Muscle of leg (tissue), 3 donors: ENCODE measurements at regions not wholly inside any gene's neighbourhood (a gene's known extent, or its start where the extent isn't known, plus 50 kb on each side); places are given as distances from the start of the nearest gene placed in this dataset.

ENCODE experiments used
- DNase-seq: peaks from one replicate; pipeline ENCODE4 v3.0.0; 2013
- H3K27ac ChIP-seq: one replicate; pipeline ENCODE4 v1.5.1; 2013; ENCODE audit warnings: mild to moderate bottlenecking, low read length, control low read depth
- H3K27me3 ChIP-seq: one replicate; pipeline ENCODE4 v1.6.1; 2013; ENCODE audit warnings: low read length; ENCODE audit not compliant: control insufficient read depth, insufficient read depth
- H3K36me3 ChIP-seq: one replicate; pipeline ENCODE4 v1.6.1; 2013; ENCODE audit warnings: low read length; ENCODE audit not compliant: control insufficient read depth, insufficient read depth
- H3K4me1 ChIP-seq: one replicate; pipeline ENCODE4 v1.6.1; 2013; ENCODE audit warnings: low read length; ENCODE audit not compliant: control insufficient read depth, insufficient read depth
- H3K4me3 ChIP-seq: one replicate; pipeline ENCODE4 v1.5.1; 2013; ENCODE audit warnings: low read length, control low read depth
- H3K9me3 ChIP-seq: replicated peaks from 2 replicates; pipeline ENCODE4 v1.6.1; 2013; ENCODE audit warnings: low read depth, low read length; ENCODE audit not compliant: control insufficient read depth
- WGBS: methylation state at CpG from one replicate; pipeline ENCODE4 v1.1.5; 2013; ENCODE audit warnings: missing lambda C conversion rate; ENCODE audit not compliant: insufficient coverage; 5-methylcytosine and 5-hydroxymethylcytosine counted together

GRCh38 chr3:161573136-161573535 lies 76.5 kb downstream of the OTOL1 start:
- H3K9me3 ChIP-seq = no peaks in the 10 kb centered on the region
- no peaks in the 10 kb centered on the region for H3K27me3 ChIP-seq
- WGBS = no CpG with 5 or more reads among the region's 1 CpG
- peak overlapping the region; percentile 13 for H3K27ac ChIP-seq
- no peak overlapping the region for H3K4me3 ChIP-seq
- peak; percentile 79 for DNase-seq
- peaks cover 2% of the 10 kb centered on the region for H3K4me1 ChIP-seq
- H3K36me3 ChIP-seq = no peaks in the 10 kb centered on the region

DNA sequence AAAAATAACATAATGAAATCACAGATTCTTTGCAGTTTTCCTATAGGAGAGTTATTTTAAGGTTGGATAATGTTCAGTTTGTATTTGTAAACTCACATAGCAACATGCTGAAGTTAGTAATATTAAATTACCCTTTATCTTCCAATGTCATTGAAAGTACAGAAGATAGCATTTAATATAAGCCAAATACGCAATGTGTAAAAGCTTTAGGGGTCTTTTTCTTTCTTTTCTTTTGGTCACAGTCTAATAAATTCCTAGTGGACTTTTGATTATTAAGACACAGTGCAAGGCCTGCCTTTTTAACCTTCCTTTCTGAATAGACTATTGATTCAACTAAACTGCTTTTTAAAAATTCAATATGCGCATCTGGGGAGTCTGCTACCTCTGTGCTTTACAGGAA lies 79.3 kb downstream of the OTOL1 start:
- H3K27me3 ChIP-seq = no peaks in the 10 kb centered on the region
- DNase-seq = peak; percentile 52
- no peak overlapping the region for H3K4me3 ChIP-seq
- H3K4me1 ChIP-seq = peaks cover 2% of the 10 kb centered on the region
- H3K27ac ChIP-seq = peak overlapping the region; percentile 53
- no CpG with 5 or more reads among the region's 2 CpGs for WGBS
- no peaks in the 10 kb centered on the region for H3K36me3 ChIP-seq
- no peaks in the 10 kb centered on the region for H3K9me3 ChIP-seq

DNA sequence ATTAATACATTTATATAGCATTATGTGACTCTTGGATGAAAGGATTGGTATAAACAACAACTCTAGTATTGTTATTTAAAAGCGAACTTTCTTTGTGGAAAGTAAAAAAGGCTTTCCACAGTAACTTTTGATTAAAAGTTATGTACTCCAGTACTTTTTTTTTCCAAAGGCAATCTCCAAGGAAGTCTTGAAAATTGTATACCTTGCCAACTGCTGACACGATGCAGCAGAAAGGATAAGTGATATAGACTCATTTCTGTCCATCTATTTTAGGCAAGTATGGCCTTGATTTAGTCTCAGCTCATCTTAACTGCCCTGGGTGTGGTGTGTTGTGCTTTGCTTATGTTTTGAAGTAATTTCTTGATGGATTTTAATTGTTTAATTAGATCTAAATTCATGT lies 79.7 kb downstream of the OTOL1 start:
- H3K4me1 ChIP-seq = peaks cover 2% of the 10 kb centered on the region
- peak; percentile 83 for DNase-seq
- no peaks in the 10 kb centered on the region for H3K36me3 ChIP-seq
- no CpG with 5 or more reads among the region's 2 CpGs for WGBS
- H3K4me3 ChIP-seq = no peak overlapping the region
- no peaks in the 10 kb centered on the region for H3K9me3 ChIP-seq
- H3K27me3 ChIP-seq = no peaks in the 10 kb centered on the region
- peak overlapping the region; percentile 18 for H3K27ac ChIP-seq

DNA sequence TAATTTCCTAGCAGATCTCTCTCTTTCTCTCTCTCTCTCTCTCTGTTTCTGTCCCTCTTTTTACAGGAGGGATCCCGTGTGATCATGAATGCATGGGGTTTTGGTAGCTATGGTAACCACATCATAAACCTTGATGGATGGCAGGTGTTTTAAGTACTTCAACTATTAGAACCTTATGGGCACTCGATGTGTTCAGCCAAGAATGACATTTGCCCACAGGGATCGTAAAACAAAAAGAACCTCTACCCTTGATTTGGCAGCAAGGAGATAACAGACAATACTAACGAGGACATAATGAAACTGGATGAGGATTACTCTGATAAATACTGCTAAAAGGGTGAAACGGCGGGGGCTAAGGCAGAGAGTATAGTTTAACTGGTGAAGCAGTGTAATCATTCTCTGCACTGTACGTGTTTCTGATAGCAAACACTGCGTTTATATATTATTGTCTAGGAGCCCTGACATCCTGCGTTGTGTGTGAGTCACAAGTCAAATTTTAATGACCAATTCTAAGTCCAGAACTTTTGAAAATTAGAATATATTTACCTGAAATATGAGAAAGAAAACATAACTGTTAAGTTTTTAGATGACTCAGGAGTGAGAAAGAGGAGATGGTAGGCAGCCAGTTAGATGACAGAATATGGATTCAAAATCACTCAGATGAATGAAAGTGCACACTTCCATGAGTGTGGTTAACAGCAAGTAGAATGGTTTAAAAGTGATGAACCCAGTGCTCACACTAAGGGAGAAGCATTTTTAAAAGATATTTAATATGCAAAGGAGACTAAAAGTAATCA lies 80.3 kb downstream of the OTOL1 start:
- Histone ChIP-seq H3K4me1 (peaks cover 2% of the 10 kb centered on the region), H3K4me3 (no peak overlapping the region), H3K27ac (peak overlapping the region; percentile 18), H3K9me3 (no peaks in the 10 kb centered on the region), H3K36me3 (no peaks in the 10 kb centered on the region), H3K27me3 (no peaks in the 10 kb centered on the region)
- DNase-seq = peak; percentile 38
- 38% methylated on average over 2 of the region's 9 CpGs for WGBS

GRCh38 chr3:161577662-161578061 lies 81.1 kb downstream of the OTOL1 start:
- Histone ChIP-seq H3K27ac (no peak overlapping the region), H3K9me3 (no peaks in the 10 kb centered on the region), H3K4me3 (no peak overlapping the region), H3K36me3 (no peaks in the 10 kb centered on the region), H3K27me3 (no peaks in the 10 kb centered on the region), H3K4me1 (peaks cover 2% of the 10 kb centered on the region)
- no CpG with 5 or more reads among the region's 1 CpG for WGBS
- DNase-seq = no peak

DNA sequence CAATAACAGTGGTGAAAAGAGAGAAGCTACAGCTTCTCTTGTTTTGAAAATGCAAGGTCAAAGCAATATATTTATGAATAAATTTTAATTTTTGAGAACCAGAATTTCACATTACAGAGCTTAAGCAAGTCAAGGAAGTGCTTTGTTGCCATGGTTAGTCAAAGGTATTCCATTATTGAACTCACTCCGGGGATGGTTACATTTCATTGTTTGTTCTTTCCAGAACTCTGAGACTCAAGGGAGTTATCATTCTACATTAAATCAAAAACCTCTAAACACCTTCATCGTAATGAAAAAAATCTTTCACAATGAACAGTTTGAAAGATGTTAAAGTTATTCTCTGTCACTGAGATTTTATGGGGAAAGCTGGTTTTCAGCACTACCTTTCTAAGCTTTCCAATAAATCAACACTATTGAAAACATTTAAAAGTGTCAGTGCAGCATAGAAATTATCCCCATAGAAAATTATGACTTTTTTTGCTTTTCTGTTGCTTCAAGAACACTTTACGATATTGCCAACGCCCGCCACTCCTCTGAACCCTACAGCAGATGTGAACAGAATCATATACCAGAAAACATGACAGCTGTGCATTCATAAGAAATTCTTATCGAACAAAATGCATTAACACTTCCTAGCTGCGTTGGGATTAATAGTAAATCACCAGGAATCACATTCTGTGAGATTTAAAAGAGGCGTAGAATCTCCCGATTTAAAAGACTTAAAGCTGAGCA lies 83.0 kb downstream of the OTOL1 start:
- no peak for DNase-seq
- no peak overlapping the region for H3K4me3 ChIP-seq
- H3K4me1 ChIP-seq = peaks cover 2% of the 10 kb centered on the region
- no peak overlapping the region for H3K27ac ChIP-seq
- no peaks in the 10 kb centered on the region for H3K36me3 ChIP-seq
- WGBS = no CpG with 5 or more reads among the region's 9 CpGs
- no peaks in the 10 kb centered on the region for H3K27me3 ChIP-seq
- no peaks in the 10 kb centered on the region for H3K9me3 ChIP-seq

DNA sequence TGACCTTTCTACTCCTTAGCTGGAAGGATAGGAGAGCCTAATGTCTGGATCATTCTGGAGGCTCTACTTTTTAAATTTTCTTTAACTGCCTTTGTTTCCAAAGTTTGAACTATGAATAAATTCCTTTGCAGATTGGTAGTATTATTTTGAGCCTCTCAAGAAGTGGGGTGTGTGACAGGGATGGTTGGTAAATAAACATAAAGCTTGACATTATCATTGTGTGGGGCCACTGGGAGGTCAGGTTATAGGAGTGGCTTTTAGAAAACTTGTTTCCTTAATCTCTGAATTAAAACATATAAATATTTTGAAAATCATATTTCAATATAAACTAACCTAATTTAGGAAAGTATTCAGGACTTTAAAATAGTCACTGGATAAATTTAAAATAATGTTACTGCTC lies 89.3 kb downstream of the OTOL1 start:
- no peak overlapping the region for H3K4me3 ChIP-seq
- no peak overlapping the region for H3K27ac ChIP-seq
- H3K36me3 ChIP-seq = no peaks in the 10 kb centered on the region
- H3K9me3 ChIP-seq = peaks cover 7% of the 10 kb centered on the region
- H3K4me1 ChIP-seq = no peaks in the 10 kb centered on the region
- H3K27me3 ChIP-seq = no peaks in the 10 kb centered on the region
- DNase-seq = no peak

- no peaks in the 10 kb centered on the region for H3K36me3 ChIP-seq
- H3K9me3 ChIP-seq = peaks cover 7% of the 10 kb centered on the region
- no peak for DNase-seq
- no peak overlapping the region for H3K4me3 ChIP-seq
- H3K27ac ChIP-seq = no peak overlapping the region
- no peaks in the 10 kb centered on the region for H3K4me1 ChIP-seq
- no peaks in the 10 kb centered on the region for H3K27me3 ChIP-seq
Measured at GRCh38 chr3:161586556-161587235, 90.1 kb downstream of the OTOL1 start.

DNA sequence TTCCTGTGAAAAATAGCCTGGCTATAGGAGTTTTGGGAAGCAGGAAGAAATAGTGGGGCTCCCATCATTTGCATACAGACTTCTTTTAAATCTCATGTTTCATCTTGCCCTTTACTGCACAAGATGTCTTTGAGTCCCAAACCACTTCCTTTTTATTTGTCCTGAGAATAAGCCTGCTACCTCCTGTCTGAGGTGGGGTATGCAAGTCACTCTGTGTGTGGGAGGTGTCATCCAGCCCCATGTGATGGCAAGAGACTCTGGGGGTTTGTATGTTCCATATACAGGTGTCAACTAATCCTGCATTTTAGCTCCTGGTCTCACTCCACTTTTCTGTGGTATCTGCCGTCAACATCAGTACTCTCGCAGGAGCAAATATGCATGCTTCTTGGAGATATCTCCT lies 102.0 kb downstream of the OTOL1 start:
- WGBS = no CpG with 5 or more reads among the region's 2 CpGs
- Histone ChIP-seq H3K4me3 (no peak overlapping the region), H3K9me3 (no peaks in the 10 kb centered on the region), H3K4me1 (no peaks in the 10 kb centered on the region), H3K27ac (no peak overlapping the region), H3K36me3 (no peaks in the 10 kb centered on the region), H3K27me3 (no peaks in the 10 kb centered on the region)
- DNase-seq = no peak

DNA sequence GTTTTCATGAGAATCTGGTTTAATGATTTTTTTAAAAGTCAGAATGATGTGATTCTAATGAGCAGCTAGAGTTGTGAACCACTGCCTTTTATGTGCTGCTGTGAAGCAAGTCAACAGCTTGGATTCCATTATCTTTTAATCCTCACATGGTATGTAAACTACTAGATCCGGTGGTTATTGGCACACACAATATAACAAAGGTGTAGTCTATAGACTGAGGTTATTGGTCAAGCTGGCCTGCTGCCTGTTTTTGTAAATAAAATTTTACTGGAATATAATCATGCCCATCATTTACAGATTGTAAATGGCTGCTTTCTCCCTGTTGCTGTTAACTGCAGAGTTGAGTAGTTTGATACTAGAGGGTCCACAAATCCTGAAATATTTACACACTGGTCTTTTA lies 103.1 kb downstream of the OTOL1 start:
- no peaks in the 10 kb centered on the region for H3K27me3 ChIP-seq
- H3K36me3 ChIP-seq = no peaks in the 10 kb centered on the region
- H3K4me1 ChIP-seq = no peaks in the 10 kb centered on the region
- H3K4me3 ChIP-seq = no peak overlapping the region
- no peaks in the 10 kb centered on the region for H3K9me3 ChIP-seq
- H3K27ac ChIP-seq = no peak overlapping the region
- no peak for DNase-seq
- no CpG with 5 or more reads among the region's 1 CpG for WGBS
